PC-9 (cell line): ENCODE measurements at regions not wholly inside any gene's neighbourhood (a gene's known extent, or its start where the extent isn't known, plus 50 kb on each side); places are given as distances from the start of the nearest gene placed in this dataset.

Experiments used
- CTCF ChIP-seq: fragments of 200-600 bp; sonication (generic); conservative IDR thresholded peaks from 2 replicates; pipeline ENCODE4 v1.6.1; 2017; ENCODE audit warnings: mixed run types, antibody characterized with exemption, mild to moderate bottlenecking, moderate library complexity
- EZH2 ChIP-seq: fragments of 200-600 bp; sonication (generic); IDR thresholded peaks from 2 replicates; pipeline ENCODE4 v1.8.0; 2017; ENCODE audit warnings: antibody characterized with exemption, low read depth

- TF ChIP-seq CTCF (no peak), EZH2 (no peak)
Measured at GRCh38 chr17:33363475-33363874, 70.4 kb upstream of the ASIC2 start.
